ENCODE measurements at regions not wholly inside any gene's neighbourhood (a gene's known extent, or its start where the extent isn't known, plus 50 kb on each side); places are given as distances from the start of the nearest gene placed in this dataset.

GRCh38 chr1:245041058-245041698 lies 113.6 kb upstream of the KIF26B start:
- no peak overlapping the region for H3K27ac Mint-ChIP-seq
- DNase-seq (no peak), ATAC-seq (no peak)
- no peak overlapping the region for H3K4me3 Mint-ChIP-seq
- no peaks in the 10 kb centered on the region for H3K36me3 Mint-ChIP-seq (ENCODE audit: low read depth)
- peaks cover 2% of the 10 kb centered on the region for H3K4me1 Mint-ChIP-seq
- H3K9me3 ChIP-seq (ENCODE audit: control insufficient read depth, low read length, poor library complexity, severe bottlenecking) = no peaks in the 10 kb centered on the region
- no peaks in the 10 kb centered on the region for H3K27me3 Mint-ChIP-seq

DNA sequence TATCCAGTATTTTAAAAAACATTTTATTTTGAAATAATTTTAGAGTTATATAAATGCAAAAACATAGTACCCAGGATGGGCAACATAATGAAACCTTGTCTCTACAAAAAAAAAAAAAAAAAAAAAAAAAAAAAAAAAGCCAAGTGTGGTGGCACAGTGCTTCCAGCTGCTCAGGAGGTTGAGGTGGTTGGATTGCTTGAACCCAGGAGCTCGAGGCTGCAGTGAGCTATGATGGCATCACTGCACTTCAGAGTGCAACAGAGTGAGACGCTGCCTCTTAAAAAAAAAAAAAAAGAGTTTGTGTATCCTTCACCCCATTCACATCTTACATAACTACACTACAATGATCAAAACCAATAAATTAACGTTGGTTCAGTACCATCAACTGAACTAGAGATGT lies 115.6 kb upstream of the KIF26B start:
- DNase-seq = no peak
- Mint-ChIP-seq H3K27me3 (no peaks in the 10 kb centered on the region), H3K27ac (no peak overlapping the region), H3K4me3 (no peak overlapping the region), H3K4me1 (no peaks in the 10 kb centered on the region), H3K36me3 (ENCODE audit: low read depth) (no peaks in the 10 kb centered on the region)
- H3K9me3 ChIP-seq (ENCODE audit: control insufficient read depth, low read length, poor library complexity, severe bottlenecking) = no peaks in the 10 kb centered on the region
- ATAC-seq = no peak

- ATAC-seq (no peak), DNase-seq (no peak)
- Mint-ChIP-seq H3K36me3 (ENCODE audit: low read depth) (peaks cover 5% of the 10 kb centered on the region), H3K27me3 (peaks cover 5% of the 10 kb centered on the region), H3K4me1 (peaks cover 3% of the 10 kb centered on the region), H3K27ac (no peak overlapping the region), H3K4me3 (no peak overlapping the region)
- H3K9me3 ChIP-seq (ENCODE audit: control insufficient read depth, low read length, poor library complexity, severe bottlenecking) = no peaks in the 10 kb centered on the region
Observed at GRCh38 chr1:245036102-245036501, 118.7 kb upstream of the KIF26B start.

DNA sequence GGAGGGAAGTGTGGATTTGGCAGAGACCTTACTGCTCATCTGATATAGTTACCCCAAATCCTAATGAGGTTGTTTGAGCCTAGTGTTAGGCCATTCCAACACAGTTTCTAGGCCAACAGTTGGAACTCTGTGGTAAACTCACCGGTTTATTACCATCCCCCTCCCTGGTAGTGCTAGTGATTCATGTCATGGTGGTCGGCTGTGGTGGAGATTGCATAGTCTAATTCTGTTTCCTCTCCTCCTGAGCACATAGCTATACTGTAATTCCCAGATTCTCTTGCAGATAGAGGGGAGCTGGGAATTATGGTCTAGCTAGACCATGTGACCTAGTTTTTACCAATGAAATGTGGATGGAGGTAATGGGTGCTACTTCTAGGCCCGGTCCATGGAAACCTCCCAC lies 123.7 kb upstream of the KIF26B start:
- no peak for DNase-seq
- Mint-ChIP-seq H3K27ac (no peak overlapping the region), H3K27me3 (peaks cover 5% of the 10 kb centered on the region), H3K4me3 (no peak overlapping the region), H3K36me3 (ENCODE audit: low read depth) (peaks cover 5% of the 10 kb centered on the region), H3K4me1 (peaks cover 16% of the 10 kb centered on the region)
- ATAC-seq = no peak
- H3K9me3 ChIP-seq (ENCODE audit: control insufficient read depth, low read length, poor library complexity, severe bottlenecking) = no peaks in the 10 kb centered on the region

DNA sequence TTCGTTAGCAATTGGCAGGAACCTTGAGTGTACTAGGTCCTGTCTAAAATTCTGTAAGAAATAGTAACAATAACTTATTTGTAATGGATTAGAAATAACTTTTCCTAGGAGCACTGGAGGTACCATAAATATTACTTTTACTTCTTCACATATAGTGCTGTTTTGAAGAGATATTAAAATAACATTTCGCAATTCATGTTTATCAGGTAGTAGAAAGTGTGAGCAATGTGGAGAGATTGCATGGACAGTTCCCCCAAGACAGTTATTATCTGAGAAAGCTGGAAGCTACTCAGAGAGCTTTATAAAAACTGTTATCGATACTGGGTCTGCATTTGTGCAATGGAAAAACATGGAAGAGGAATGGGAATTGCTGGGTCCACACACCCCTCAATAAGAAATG lies 128.5 kb upstream of the KIF26B start:
- Mint-ChIP-seq H3K4me3 (no peak overlapping the region), H3K36me3 (ENCODE audit: low read depth) (no peaks in the 10 kb centered on the region), H3K4me1 (peaks cover 13% of the 10 kb centered on the region), H3K27me3 (no peaks in the 10 kb centered on the region), H3K27ac (no peak overlapping the region)
- ATAC-seq = no peak
- no peak for DNase-seq
- no peaks in the 10 kb centered on the region for H3K9me3 ChIP-seq (ENCODE audit: control insufficient read depth, low read length, poor library complexity, severe bottlenecking)

GRCh38 chr1:245025525-245025924 lies 129.3 kb upstream of the KIF26B start:
- H3K27ac Mint-ChIP-seq = no peak overlapping the region
- peaks cover 11% of the 10 kb centered on the region for H3K4me1 Mint-ChIP-seq

GRCh38 chr1:245023222-245023621 lies 131.6 kb upstream of the KIF26B start:
- no peaks in the 10 kb centered on the region for H3K4me1 Mint-ChIP-seq
- no peaks in the 10 kb centered on the region for H3K36me3 Mint-ChIP-seq (ENCODE audit: low read depth)
- H3K9me3 ChIP-seq (ENCODE audit: control insufficient read depth, low read length, poor library complexity, severe bottlenecking) = no peaks in the 10 kb centered on the region
- H3K27me3 Mint-ChIP-seq = no peaks in the 10 kb centered on the region
- no peak overlapping the region for H3K4me3 Mint-ChIP-seq
- no peak overlapping the region for H3K27ac Mint-ChIP-seq
- DNase-seq (no peak), ATAC-seq (no peak)

More at GRCh38 chr1:245025525-245025924, 129.3 kb upstream of the KIF26B start:
- DNase-seq (no peak), ATAC-seq (no peak)
- H3K36me3 Mint-ChIP-seq (ENCODE audit: low read depth) = no peaks in the 10 kb centered on the region
- H3K9me3 ChIP-seq (ENCODE audit: control insufficient read depth, low read length, poor library complexity, severe bottlenecking) = no peaks in the 10 kb centered on the region
- no peak overlapping the region for H3K4me3 Mint-ChIP-seq
- H3K27me3 Mint-ChIP-seq = no peaks in the 10 kb centered on the region

DNA sequence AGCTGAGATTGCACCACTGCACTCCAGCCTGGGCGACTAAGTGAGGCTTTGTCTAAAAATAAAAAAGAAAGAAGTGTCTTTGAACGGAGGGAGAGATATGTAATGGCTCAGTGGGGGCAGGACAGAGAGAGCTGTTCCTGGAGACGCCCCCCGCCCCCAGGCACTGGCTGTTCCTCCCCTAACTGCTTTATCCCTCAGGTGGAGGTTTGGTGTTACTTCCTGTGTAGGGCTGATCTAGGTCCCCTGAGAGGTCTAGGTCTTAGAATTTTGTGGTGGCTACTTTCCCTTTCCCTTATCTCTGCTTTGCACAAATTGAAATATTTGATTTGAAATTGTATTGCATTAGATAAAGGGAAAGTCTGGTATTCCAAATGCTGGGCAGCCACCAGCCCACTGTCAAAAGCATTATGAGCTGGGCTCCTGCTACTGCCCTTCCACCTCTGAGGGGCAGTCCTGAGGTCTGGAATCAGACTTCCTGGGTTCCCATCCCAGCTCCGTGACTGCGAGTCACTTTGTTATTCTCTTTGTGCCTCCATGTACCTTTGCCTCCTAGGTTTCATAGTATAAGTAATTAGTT lies 134.8 kb upstream of the KIF26B start:
- H3K27me3 Mint-ChIP-seq = no peaks in the 10 kb centered on the region
- no peak for ATAC-seq
- H3K4me3 Mint-ChIP-seq = no peak overlapping the region
- H3K36me3 Mint-ChIP-seq (ENCODE audit: low read depth) = peaks cover 7% of the 10 kb centered on the region
- no peak for DNase-seq
- no peaks in the 10 kb centered on the region for H3K9me3 ChIP-seq (ENCODE audit: control insufficient read depth, low read length, poor library complexity, severe bottlenecking)
- H3K27ac Mint-ChIP-seq = no peak overlapping the region
- no peaks in the 10 kb centered on the region for H3K4me1 Mint-ChIP-seq

DNA sequence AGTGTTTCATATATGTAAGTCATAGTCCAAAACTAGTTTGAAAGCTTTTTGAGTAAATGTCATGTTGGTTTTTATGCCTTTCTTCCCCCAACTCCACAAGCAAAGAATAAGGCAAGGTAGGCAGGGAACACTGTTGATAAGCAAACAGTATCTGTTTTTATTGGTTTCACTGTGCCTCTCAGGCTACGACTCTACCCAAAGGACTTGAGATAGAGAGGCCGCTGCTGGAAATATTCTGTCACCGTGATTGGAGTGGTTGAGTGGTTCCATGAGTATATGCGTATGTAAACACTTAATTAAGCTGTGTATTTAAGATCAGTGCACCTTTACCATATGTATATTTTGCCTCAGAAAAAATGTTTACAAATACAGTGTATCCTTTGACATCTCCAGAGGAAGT lies 138.1 kb upstream of the KIF26B start:
- ATAC-seq (no peak), DNase-seq (no peak)
- H3K9me3 ChIP-seq (ENCODE audit: control insufficient read depth, low read length, poor library complexity, severe bottlenecking) = no peaks in the 10 kb centered on the region
- Mint-ChIP-seq H3K27me3 (no peaks in the 10 kb centered on the region), H3K36me3 (ENCODE audit: low read depth) (peaks cover 7% of the 10 kb centered on the region), H3K4me3 (no peak overlapping the region), H3K4me1 (peaks cover 2% of the 10 kb centered on the region), H3K27ac (no peak overlapping the region)

DNA sequence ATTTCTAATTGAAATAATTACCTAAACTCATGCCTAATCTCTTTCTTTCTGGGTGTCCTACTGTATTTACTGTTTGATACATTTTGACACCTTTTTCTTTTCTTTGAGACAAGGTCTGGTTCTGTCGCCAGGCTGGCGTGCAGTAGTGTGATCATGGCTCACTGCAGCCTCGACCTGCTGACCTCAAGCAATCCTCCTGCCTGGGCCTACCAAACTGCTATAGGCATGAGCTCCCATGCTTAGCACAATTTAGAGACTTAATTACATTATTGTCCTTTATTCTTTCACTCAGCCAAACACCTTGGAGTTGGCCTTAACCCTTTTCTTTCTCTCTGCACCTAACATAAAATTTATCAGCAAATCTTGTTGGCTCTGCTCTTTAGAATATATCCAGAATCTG lies 139.8 kb upstream of the KIF26B start:
- H3K9me3 ChIP-seq (ENCODE audit: control insufficient read depth, low read length, poor library complexity, severe bottlenecking) = no peaks in the 10 kb centered on the region
- H3K27me3 Mint-ChIP-seq = no peaks in the 10 kb centered on the region
- ATAC-seq (no peak), DNase-seq (no peak)
- peaks cover 2% of the 10 kb centered on the region for H3K4me1 Mint-ChIP-seq
- no peak overlapping the region for H3K27ac Mint-ChIP-seq
- no peak overlapping the region for H3K4me3 Mint-ChIP-seq
- H3K36me3 Mint-ChIP-seq (ENCODE audit: low read depth) = peaks cover 10% of the 10 kb centered on the region

GRCh38 chr1:245014247-245015029 lies 140.3 kb upstream of the KIF26B start:
- Mint-ChIP-seq H3K36me3 (ENCODE audit: low read depth) (peaks cover 10% of the 10 kb centered on the region), H3K27me3 (no peaks in the 10 kb centered on the region), H3K4me3 (no peak overlapping the region), H3K27ac (no peak overlapping the region), H3K4me1 (peaks cover 2% of the 10 kb centered on the region)
- ATAC-seq (no peak), DNase-seq (no peak)
- no peaks in the 10 kb centered on the region for H3K9me3 ChIP-seq (ENCODE audit: control insufficient read depth, low read length, poor library complexity, severe bottlenecking)

DNA sequence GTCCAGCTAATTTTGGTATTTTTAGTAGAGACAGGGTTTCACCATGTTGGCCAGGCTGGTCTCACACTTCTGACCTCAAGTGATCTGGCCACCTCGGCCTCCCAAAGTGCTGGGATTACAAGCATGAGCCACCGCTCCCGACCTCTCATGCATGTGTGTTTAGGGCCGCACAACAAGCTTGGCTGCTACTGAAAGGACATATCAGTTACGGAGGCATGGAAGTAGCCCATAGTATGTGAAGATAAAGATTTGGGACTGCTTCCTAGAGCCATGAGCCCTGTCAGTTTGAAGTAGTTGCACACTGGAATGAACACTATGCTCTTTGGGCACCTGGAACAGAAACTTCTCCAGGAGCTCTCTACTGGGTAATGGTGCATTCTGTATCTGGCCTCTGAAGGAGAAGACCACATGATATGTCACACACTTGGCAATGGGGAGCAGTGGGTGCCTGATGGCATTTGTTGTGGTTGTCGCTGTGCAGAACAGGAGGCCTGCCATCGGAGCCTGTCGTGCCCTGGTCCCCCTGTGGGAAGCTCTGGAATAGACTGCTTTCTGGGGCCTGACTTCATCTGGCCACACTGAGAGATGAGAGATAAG lies 144.7 kb upstream of the KIF26B start:
- no peak for DNase-seq

DNA sequence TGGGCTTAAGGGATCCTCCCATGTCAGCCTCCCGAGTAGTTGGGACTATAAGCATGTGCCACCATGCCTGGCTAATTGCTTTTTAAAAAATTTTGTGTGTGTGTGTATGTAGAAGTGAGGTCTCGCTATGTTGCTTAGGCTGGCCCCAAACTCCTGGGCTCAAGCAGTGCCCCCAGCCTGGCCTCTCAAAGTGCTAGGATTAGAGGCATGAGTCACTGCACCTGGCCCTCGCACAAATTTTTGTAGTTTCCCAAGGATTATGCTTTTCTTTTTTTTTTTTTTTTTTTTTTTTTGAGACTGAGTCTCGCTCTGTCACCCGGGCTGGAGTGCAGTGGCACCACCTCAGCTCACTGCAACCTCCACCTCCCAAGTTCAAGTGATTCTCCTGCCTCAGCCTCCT lies 144.4 kb upstream of the HNRNPU start:
- H3K9me3 ChIP-seq (ENCODE audit: control insufficient read depth, low read length, poor library complexity, severe bottlenecking) = no peaks in the 10 kb centered on the region
- H3K4me3 Mint-ChIP-seq = no peak overlapping the region
- no peak overlapping the region for H3K27ac Mint-ChIP-seq
- ATAC-seq (no peak), DNase-seq (no peak)
- H3K36me3 Mint-ChIP-seq (ENCODE audit: low read depth) = peaks cover 4% of the 10 kb centered on the region
- H3K27me3 Mint-ChIP-seq = no peaks in the 10 kb centered on the region
- peaks cover 5% of the 10 kb centered on the region for H3K4me1 Mint-ChIP-seq

More for the DNA sequence above, 144.7 kb upstream of the KIF26B start:
- no peak for ATAC-seq
- no peaks in the 10 kb centered on the region for H3K9me3 ChIP-seq (ENCODE audit: control insufficient read depth, low read length, poor library complexity, severe bottlenecking)
- Mint-ChIP-seq H3K27ac (no peak overlapping the region), H3K27me3 (no peaks in the 10 kb centered on the region), H3K4me1 (peaks cover 7% of the 10 kb centered on the region), H3K4me3 (no peak overlapping the region), H3K36me3 (ENCODE audit: low read depth) (peaks cover 4% of the 10 kb centered on the region)
